ENCODE measurements at regions not wholly inside any gene's neighbourhood (a gene's known extent, or its start where the extent isn't known, plus 50 kb on each side); places are given as distances from the start of the nearest gene placed in this dataset.

DNA sequence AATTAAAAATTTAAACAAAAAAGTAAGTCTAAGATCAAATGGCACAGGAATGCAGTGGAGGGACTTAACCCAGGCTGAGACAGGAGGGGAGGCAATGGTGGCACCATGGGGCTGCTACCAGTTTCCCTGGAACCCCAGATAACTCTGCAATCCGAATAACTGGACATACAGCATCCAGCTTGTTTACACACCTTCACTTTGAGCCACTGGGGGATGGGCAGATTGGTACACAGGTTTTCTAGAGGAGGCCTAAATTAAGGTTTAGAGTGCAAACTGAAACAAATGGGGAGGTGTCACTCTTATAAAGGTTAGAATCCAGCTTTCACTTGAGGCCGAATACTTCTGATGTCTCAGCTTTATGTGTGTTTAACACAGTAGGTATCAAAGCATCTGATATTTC, 189.3 kb upstream of the FN1 start:
- no peak for TF ChIP-seq YY1 (IDR thresholded peaks at IDR 0.05)
- TF ChIP-seq CTCF (IDR thresholded peaks at IDR 0.05; ENCODE audit: low read depth, low read length, missing input control): no peak
- TF ChIP-seq, protein P1, sequence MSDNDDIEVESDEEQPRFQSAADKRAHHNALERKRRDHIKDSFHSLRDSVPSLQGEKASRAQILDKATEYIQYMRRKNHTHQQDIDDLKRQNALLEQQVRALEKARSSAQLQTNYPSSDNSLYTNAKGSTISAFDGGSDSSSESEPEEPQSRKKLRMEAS (IDR thresholded peaks at IDR 0.05): no peak
- TF ChIP-seq EGR1 (IDR thresholded peaks at IDR 0.05; ENCODE audit: low read depth in 2 of 2): no peak
- TF ChIP-seq ATF3 (IDR thresholded peaks at IDR 0.05): no peak

Data from liver (tissue), 3 donors.